Naive thymus-derived CD8-positive, alpha-beta T cell (primary cell): ENCODE measurements at regions not wholly inside any gene's neighbourhood (a gene's known extent, or its start where the extent isn't known, plus 50 kb on each side); places are given as distances from the start of the nearest gene placed in this dataset.
"Not testable (repeated sequence)": the region's sequence is repeated elsewhere in the genome, so short reads cannot be mapped to it uniquely, and the experiment has no call there.

Experiments
- ATAC-seq, 2 donors: fragments of 150-1000 bp; cut with Tn5 transposase in 1 of 2; sonication (Bioruptor Pico), chemical (Tn5 transposase) in 1 of 2; 1 replicate in 1 of 2; 2 replicates in 1 of 2; pipeline ENCODE4 v1.10.0; 2021; ENCODE audit warnings: mild to moderate bottlenecking in 2 of 2, moderate library complexity in 2 of 2
- POLR2A ChIA-PET: fragments of 350-600 bp; sonication (Branson Sonifier 250); formaldehyde crosslinking; loops from one replicate; lab custom pipeline; 2021; ENCODE audit warnings: antibody characterized with exemption; lab: Charles Lee
- DNase-seq, 10 donors: peaks; one replicate each; pipeline versions ENCODE4 v3.0.0 to v3.0.0-alpha.2; 2020 to 2022
- H3K27ac Mint-ChIP-seq, 10 donors: one replicate each; pipeline ENCODE4 v1.8.0; 2020 to 2022; ENCODE audit warnings: mild to moderate bottlenecking in 10 of 10, mixed read lengths in 10 of 10, moderate library complexity in 4 of 10, inconsistent platforms in 1 of 10
- H3K27me3 Mint-ChIP-seq, 5 donors: one replicate each; pipeline ENCODE4 v1.8.0; 2021 to 2022; ENCODE audit warnings: mixed read lengths in 5 of 5
- H3K36me3 Mint-ChIP-seq, 3 donors: one replicate each; pipeline ENCODE4 v1.8.0; 2020 to 2022; ENCODE audit warnings: mixed read lengths in 3 of 3, mild to moderate bottlenecking in 2 of 3, inconsistent platforms in 1 of 3
- H3K4me1 Mint-ChIP-seq, 4 donors: one replicate each; pipeline ENCODE4 v1.8.0; 2021 to 2022; ENCODE audit warnings: mixed read lengths in 4 of 4
- H3K4me3 Mint-ChIP-seq, 10 donors: one replicate each; pipeline ENCODE4 v1.8.0; 2020 to 2022; ENCODE audit warnings: mild to moderate bottlenecking in 10 of 10, mixed read lengths in 10 of 10, moderate library complexity in 6 of 10, inconsistent platforms in 1 of 10
- H3K9me3 Mint-ChIP-seq, 9 donors: one replicate each; pipeline ENCODE4 v1.8.0; 2020 to 2022; ENCODE audit warnings: mixed read lengths in 9 of 9, mild to moderate bottlenecking in 3 of 9, inconsistent platforms in 1 of 9, moderate library complexity in 1 of 9

GRCh38 chr4:8727131-8727530, 134.6 kb downstream of the CPZ start:
- Mint-ChIP-seq H3K36me3 (no peaks in the 10 kb centered on the region), H3K27ac (no peak overlapping the region), H3K9me3 (peaks cover 0 to 3% (median 0%) of the 10 kb centered on the region in 9 donors), H3K27me3 (peaks cover 1 to 15% (median 6%) of the 10 kb centered on the region in 5 donors), H3K4me1 (peaks cover 0 to 12% (median 1%) of the 10 kb centered on the region in 4 donors), H3K4me3 (no peak overlapping the region)
- DNase-seq = peak in 1 of 10 donors; percentile 7
- POLR2A ChIA-PET = no interaction called here
- ATAC-seq = no peak

DNA sequence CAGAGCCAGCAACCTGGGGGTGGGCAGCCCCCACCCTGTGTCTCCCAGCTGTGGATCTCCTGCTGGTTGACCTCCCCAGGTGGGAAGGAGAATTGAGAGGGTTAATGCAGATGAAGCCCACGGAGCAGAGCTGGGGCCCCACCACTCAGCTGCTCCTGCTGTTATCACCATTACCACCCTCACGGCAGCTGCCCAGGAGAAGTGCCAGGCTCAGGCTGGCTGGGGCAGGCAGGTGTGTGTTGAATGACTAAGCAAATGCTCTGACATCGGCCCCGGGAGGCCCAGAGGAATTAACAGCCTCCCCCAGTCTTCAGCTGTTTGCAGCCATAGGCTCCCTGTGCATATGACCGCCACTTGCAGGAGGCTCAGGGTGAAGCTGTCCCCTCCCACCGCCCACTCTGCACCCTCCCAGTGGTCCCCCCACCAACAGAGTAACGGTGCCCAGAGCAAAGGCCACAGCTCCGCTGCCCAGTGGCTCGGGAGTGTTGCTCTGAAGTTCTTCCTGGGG, 133.8 kb downstream of the CPZ start:
- Mint-ChIP-seq H3K36me3 (no peaks in the 10 kb centered on the region), H3K27ac (no peak overlapping the region), H3K4me3 (no peak overlapping the region), H3K27me3 (peaks cover 1 to 15% (median 6%) of the 10 kb centered on the region in 5 donors), H3K4me1 (peaks cover 0 to 12% (median 1%) of the 10 kb centered on the region in 4 donors), H3K9me3 (peaks cover 0 to 3% (median 0%) of the 10 kb centered on the region in 9 donors)
- DNase-seq (peak in 1 of 10 donors; percentile 7), ATAC-seq (no peak)
- POLR2A ChIA-PET = no interaction called here

DNA sequence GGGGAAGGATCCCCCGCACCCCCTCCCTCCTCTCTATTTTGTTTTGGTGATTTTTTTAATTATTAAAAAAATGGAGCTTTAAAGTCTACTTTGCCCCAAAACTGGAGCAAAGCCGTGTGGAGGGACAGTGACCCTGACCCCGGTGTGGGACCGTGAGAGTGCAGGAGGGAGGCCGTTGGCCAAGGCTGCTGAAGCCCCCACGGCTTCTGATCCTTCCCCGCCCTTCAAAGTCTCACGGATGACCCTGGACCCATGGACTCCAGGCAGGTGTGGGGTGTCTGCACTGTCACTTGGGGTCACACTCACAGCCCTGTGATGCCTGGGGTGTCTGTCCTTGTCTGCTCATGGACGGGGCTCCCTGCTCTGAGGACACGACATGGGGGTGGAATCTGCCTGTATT, 133.3 kb downstream of the CPZ start:
- H3K9me3 Mint-ChIP-seq = peaks cover 0 to 3% (median 0%) of the 10 kb centered on the region in 9 donors
- ATAC-seq (no peak), DNase-seq (peak in 1 of 10 donors; percentile 1)
- no peaks in the 10 kb centered on the region for H3K36me3 Mint-ChIP-seq
- peaks cover 1 to 15% (median 6%) of the 10 kb centered on the region in 5 donors for H3K27me3 Mint-ChIP-seq
- no peak overlapping the region for H3K4me3 Mint-ChIP-seq
- POLR2A ChIA-PET = no interaction called here
- no peak overlapping the region for H3K27ac Mint-ChIP-seq
- H3K4me1 Mint-ChIP-seq = peaks cover 0 to 12% (median 1%) of the 10 kb centered on the region in 4 donors

GRCh38 chr4:8725071-8725841, 132.7 kb downstream of the CPZ start:
- POLR2A ChIA-PET = no interaction called here
- Mint-ChIP-seq H3K4me1 (peaks cover 0 to 12% (median 1%) of the 10 kb centered on the region in 4 donors), H3K9me3 (peaks cover 0 to 3% (median 0%) of the 10 kb centered on the region in 9 donors), H3K36me3 (no peaks in the 10 kb centered on the region), H3K4me3 (no peak overlapping the region), H3K27ac (no peak overlapping the region), H3K27me3 (peaks cover 1 to 15% (median 6%) of the 10 kb centered on the region in 5 donors)
- DNase-seq (peak in 1 of 10 donors; percentile 16), ATAC-seq (no peak)

- H3K4me3 Mint-ChIP-seq = no peak overlapping the region
- H3K27ac Mint-ChIP-seq = no peak overlapping the region
- POLR2A ChIA-PET = no interaction called here
- H3K27me3 Mint-ChIP-seq = peaks cover 1 to 15% (median 6%) of the 10 kb centered on the region in 5 donors
- H3K9me3 Mint-ChIP-seq = peaks cover 0 to 6% (median 4%) of the 10 kb centered on the region in 9 donors
- H3K36me3 Mint-ChIP-seq = peaks cover 0 to 5% (median 1%) of the 10 kb centered on the region in 3 donors
- ATAC-seq = no peak
- DNase-seq = peak in 1 of 10 donors; percentile 4
- peaks cover 0 to 12% (median 1%) of the 10 kb centered on the region in 4 donors for H3K4me1 Mint-ChIP-seq
These were observed 132.0 kb downstream of the CPZ start for GRCh38 chr4:8724436-8725070.

- H3K4me3 Mint-ChIP-seq = no peak overlapping the region
- H3K4me1 Mint-ChIP-seq = peaks cover 0 to 12% (median 1%) of the 10 kb centered on the region in 4 donors
- POLR2A ChIA-PET = no interaction called here
- ATAC-seq = no peak
- H3K27me3 Mint-ChIP-seq = peaks cover 1 to 15% (median 6%) of the 10 kb centered on the region in 5 donors
- peak in 1 of 10 donors; percentile 10 for DNase-seq
- no peak overlapping the region for H3K27ac Mint-ChIP-seq
- H3K9me3 Mint-ChIP-seq = peaks cover 0 to 12% (median 10%) of the 10 kb centered on the region in 9 donors
- H3K36me3 Mint-ChIP-seq = peaks cover 0 to 9% (median 2%) of the 10 kb centered on the region in 3 donors
These were observed 130.8 kb downstream of the CPZ start for GRCh38 chr4:8723222-8723980.

DNA sequence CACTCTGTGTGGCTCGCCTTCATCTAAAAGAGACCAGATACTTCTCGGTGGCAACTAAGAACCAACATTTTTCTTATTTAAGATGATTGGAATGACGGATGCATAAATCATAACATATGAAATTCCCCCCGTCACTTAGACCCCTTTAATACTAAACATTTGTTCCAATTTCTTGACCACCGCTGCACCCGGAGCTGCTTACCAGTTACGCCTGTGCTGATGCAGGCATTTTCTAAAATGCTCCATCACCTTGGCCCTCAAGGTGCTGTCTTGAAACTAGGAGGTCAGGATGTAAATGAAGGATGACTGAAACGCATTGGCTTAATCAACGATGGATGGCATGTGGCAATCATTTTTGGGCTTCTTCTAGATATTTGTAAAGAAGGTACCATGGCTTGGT, 130.0 kb downstream of the CPZ start:
- POLR2A ChIA-PET = no interaction called here
- Mint-ChIP-seq H3K4me3 (no peak overlapping the region), H3K27me3 (peaks cover 1 to 15% (median 5%) of the 10 kb centered on the region in 5 donors), H3K4me1 (peaks cover 0 to 9% (median 1%) of the 10 kb centered on the region in 4 donors), H3K27ac (no peak overlapping the region), H3K36me3 (peaks cover 0 to 9% (median 2%) of the 10 kb centered on the region in 3 donors), H3K9me3 (peaks cover 1 to 16% (median 12%) of the 10 kb centered on the region in 9 donors)
- DNase-seq (no peak), ATAC-seq (no peak)

DNA sequence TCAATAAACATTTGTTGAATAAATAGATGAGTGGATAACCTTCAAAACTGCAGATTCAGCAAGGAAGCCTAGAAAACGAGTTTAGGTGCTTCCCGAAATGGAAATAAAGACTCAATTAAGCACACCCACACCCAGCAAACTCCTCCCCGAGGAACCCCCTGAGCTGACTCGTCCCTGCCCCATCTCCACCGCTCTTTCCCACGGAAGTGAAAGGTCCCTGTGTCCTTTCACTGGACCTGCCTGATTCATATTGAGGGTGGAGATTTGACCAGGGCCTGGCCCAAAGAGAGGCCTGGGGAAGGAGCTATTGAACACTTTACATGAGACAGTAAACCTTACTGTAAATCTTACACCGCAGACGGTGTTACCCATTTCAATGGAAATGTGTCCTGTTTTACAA, 129.1 kb downstream of the CPZ start:
- Mint-ChIP-seq H3K36me3 (peaks cover 0 to 9% (median 2%) of the 10 kb centered on the region in 3 donors), H3K9me3 (peaks cover 3 to 25% (median 12%) of the 10 kb centered on the region in 9 donors), H3K27me3 (peaks cover 1 to 15% (median 5%) of the 10 kb centered on the region in 5 donors), H3K4me3 (no peak overlapping the region), H3K4me1 (peaks cover 0 to 2% (median 0%) of the 10 kb centered on the region in 4 donors), H3K27ac (no peak overlapping the region)
- DNase-seq (peak in 1 of 10 donors; percentile 3), ATAC-seq (no peak)
- POLR2A ChIA-PET = no interaction called here

DNA sequence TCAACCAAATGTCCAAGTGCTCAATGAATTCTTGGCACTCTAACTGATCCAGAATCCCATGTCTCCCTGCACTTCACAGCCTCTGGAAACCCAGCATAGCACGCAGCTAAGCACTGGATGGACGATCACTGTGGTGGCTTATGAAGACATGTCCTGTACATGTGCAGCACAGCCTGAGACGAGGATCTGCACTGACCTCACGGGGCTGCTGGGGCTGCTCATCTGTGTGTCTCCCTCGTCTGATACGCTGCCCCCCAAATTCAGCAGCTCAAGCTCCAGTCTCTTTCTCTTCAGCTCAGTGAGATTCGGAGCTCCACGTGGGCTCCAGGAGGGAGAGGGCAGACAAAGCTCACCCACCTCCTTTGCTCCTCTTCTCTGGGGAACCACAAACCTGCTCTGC, 126.9 kb downstream of the CPZ start:
- no peak overlapping the region for H3K27ac Mint-ChIP-seq
- peaks cover 8 to 29% (median 14%) of the 10 kb centered on the region in 9 donors for H3K9me3 Mint-ChIP-seq
- POLR2A ChIA-PET = no interaction called here
- ATAC-seq (no peak), DNase-seq (peak in 1 of 10 donors; percentile 2)
- peaks cover 0 to 9% (median 2%) of the 10 kb centered on the region in 3 donors for H3K36me3 Mint-ChIP-seq
- H3K4me3 Mint-ChIP-seq = no peak overlapping the region
- H3K27me3 Mint-ChIP-seq = peaks cover 1 to 8% (median 5%) of the 10 kb centered on the region in 5 donors
- H3K4me1 Mint-ChIP-seq = peaks cover 0 to 2% (median 0%) of the 10 kb centered on the region in 4 donors

- ATAC-seq, POLR2A ChIA-PET: not testable (repeated sequence)
These were observed 124.9 kb downstream of the CPZ start for GRCh38 chr4:8717470-8717869.

GRCh38 chr4:8710946-8711345, 118.4 kb downstream of the CPZ start:
- H3K4me1 Mint-ChIP-seq = no peaks in the 10 kb centered on the region
- H3K27ac Mint-ChIP-seq = no peak overlapping the region
- POLR2A ChIA-PET = no interaction called here
- H3K9me3 Mint-ChIP-seq = peaks cover 11 to 41% (median 22%) of the 10 kb centered on the region in 9 donors
- peak in 1 of 10 donors; percentile 3 for DNase-seq
- H3K36me3 Mint-ChIP-seq = peaks cover 0 to 15% (median 0%) of the 10 kb centered on the region in 3 donors
- peaks cover 0 to 8% (median 0%) of the 10 kb centered on the region in 5 donors for H3K27me3 Mint-ChIP-seq
- no peak for ATAC-seq
- H3K4me3 Mint-ChIP-seq = no peak overlapping the region

More at GRCh38 chr4:8717470-8717869, 124.9 kb downstream of the CPZ start:
- not testable (repeated sequence) for H3K4me3 Mint-ChIP-seq, H3K27me3 Mint-ChIP-seq, H3K27ac Mint-ChIP-seq, DNase-seq, H3K4me1 Mint-ChIP-seq
- H3K9me3 Mint-ChIP-seq = peaks cover 14 to 42% (median 26%) of the 10 kb centered on the region in 9 donors
- H3K36me3 Mint-ChIP-seq = peaks cover 0 to 22% (median 2%) of the 10 kb centered on the region in 3 donors

GRCh38 chr4:8710416-8710815, 117.9 kb downstream of the CPZ start:
- ATAC-seq (no peak), DNase-seq (peak in 1 of 10 donors; percentile 10)
- no peaks in the 10 kb centered on the region for H3K4me1 Mint-ChIP-seq
- H3K36me3 Mint-ChIP-seq = peaks cover 0 to 15% (median 0%) of the 10 kb centered on the region in 3 donors
- POLR2A ChIA-PET = no interaction called here
- no peak overlapping the region for H3K4me3 Mint-ChIP-seq
- H3K27me3 Mint-ChIP-seq = peaks cover 0 to 8% (median 0%) of the 10 kb centered on the region in 5 donors
- H3K27ac Mint-ChIP-seq = no peak overlapping the region
- peaks cover 11 to 39% (median 19%) of the 10 kb centered on the region in 9 donors for H3K9me3 Mint-ChIP-seq
